Sigmoid colon (tissue), 4 donors: ENCODE measurements at regions not wholly inside any gene's neighbourhood (a gene's known extent, or its start where the extent isn't known, plus 50 kb on each side); places are given as distances from the start of the nearest gene placed in this dataset.

Source experiments
- EP300 ChIP-seq, 4 donors: sonication (generic); formaldehyde crosslinking; IDR thresholded peaks; one replicate each; pipeline ENCODE4 v1.6.1; 2017; ENCODE audit warnings: antibody characterized with exemption in 4 of 4
- POLR2A ChIP-seq, 2 donors: fragments of 450-650 bp; IDR thresholded peaks; one replicate each; pipeline ENCODE4 v1.6.1; 2016; ENCODE audit warnings: antibody characterized with exemption in 2 of 2, mild to moderate bottlenecking in 2 of 2, moderate library complexity in 2 of 2
- POLR2AphosphoS5 ChIP-seq, 4 donors: sonication (generic); formaldehyde crosslinking; IDR thresholded peaks; one replicate each; pipeline ENCODE4 v1.6.1; 2017; ENCODE audit warnings: antibody characterized with exemption in 4 of 4
- TF ChIP-seq, protein P1 (sequence below), 4 experiments: fragments of 450-650 bp in 3 of 4; fragments of 200-600 bp in 1 of 4; IDR thresholded peaks; one replicate each; pipeline ENCODE4 v1.5.1; 2016 to 2019; ENCODE audit warnings: antibody characterized with exemption in 4 of 4, mild to moderate bottlenecking in 3 of 4, moderate library complexity in 2 of 4

DNA sequence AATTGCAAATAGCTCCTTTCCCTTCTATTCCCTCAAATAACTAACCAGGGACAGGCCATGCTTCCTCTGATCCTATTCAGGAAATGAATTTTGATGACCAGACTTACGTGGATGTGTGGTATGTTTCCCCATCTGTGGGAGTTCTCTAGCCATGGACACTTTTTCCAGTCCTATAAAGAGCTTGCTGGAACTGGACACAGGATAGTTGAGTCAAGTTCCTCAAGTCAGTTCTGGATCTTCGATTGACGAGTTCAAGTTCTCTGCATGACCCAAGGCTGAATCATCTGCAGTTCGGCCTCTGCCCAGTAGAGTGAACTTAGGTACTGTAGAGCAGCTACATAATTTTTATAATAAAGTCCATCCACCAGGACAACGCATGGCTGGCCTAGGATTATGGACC is 52.7 kb upstream of the CCND1 start:
- TF ChIP-seq POLR2AphosphoS5 (IDR thresholded peaks at IDR 0.05) (no peak), EP300 (IDR thresholded peaks at IDR 0.05) (no peak), POLR2A (IDR thresholded peaks at IDR 0.05) (no peak)
- TF ChIP-seq, protein P1, sequence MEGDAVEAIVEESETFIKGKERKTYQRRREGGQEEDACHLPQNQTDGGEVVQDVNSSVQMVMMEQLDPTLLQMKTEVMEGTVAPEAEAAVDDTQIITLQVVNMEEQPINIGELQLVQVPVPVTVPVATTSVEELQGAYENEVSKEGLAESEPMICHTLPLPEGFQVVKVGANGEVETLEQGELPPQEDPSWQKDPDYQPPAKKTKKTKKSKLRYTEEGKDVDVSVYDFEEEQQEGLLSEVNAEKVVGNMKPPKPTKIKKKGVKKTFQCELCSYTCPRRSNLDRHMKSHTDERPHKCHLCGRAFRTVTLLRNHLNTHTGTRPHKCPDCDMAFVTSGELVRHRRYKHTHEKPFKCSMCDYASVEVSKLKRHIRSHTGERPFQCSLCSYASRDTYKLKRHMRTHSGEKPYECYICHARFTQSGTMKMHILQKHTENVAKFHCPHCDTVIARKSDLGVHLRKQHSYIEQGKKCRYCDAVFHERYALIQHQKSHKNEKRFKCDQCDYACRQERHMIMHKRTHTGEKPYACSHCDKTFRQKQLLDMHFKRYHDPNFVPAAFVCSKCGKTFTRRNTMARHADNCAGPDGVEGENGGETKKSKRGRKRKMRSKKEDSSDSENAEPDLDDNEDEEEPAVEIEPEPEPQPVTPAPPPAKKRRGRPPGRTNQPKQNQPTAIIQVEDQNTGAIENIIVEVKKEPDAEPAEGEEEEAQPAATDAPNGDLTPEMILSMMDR (IDR thresholded peaks at IDR 0.05), result no peak
